ENCODE measurements at regions not wholly inside any gene's neighbourhood (a gene's known extent, or its start where the extent isn't known, plus 50 kb on each side); places are given as distances from the start of the nearest gene placed in this dataset.
"Not testable (repeated sequence)": the region's sequence is repeated elsewhere in the genome, so short reads cannot be mapped to it uniquely, and the experiment has no call there.

DNA sequence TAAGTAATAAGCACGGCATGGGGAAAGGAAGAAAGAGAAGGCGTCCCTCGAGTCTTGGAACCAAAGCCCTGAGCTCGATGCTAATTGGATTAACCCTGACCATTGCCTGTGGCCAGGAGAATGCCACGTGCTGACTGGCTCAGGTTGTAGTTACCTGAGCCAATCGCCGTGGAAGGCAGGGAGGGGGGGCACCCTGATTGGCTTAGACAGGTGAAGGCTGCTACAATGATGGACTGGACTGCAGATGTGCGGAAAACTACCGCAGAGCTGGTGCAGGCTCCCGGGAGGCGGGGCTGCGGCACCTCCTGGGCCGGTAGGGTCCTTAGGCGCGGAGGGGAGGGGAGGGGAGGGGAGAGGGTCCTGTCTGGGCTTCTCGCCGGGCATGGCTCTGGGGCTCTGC is 121.3 kb downstream of the TFAP2C start:
- Mint-ChIP-seq H3K4me3 (no peak overlapping the region), H3K9me3 (peaks cover 0 to 3% (median 0%) of the 10 kb centered on the region in 7 donors), H3K27me3 (peaks cover 10% of the 10 kb centered on the region), H3K4me1 (no peaks in the 10 kb centered on the region), H3K27ac (no peak overlapping the region), H3K36me3 (no peaks in the 10 kb centered on the region)
- Histone ChIP-seq H3K36me3 (ENCODE audit: control insufficient read depth, insufficient read depth, low read length) (no peaks in the 10 kb centered on the region), H3K9me3 (ENCODE audit: control insufficient read depth in 2 of 2, low read length in 2 of 2) (no peaks in the 10 kb centered on the region), H3K4me3 (ENCODE audit: low read depth, low read length) (no peak overlapping the region), H3K4me1 (ENCODE audit: control insufficient read depth, insufficient read depth, low read length, poor library complexity, severe bottlenecking) (no peaks in the 10 kb centered on the region), H3K27ac (ENCODE audit: insufficient read depth, low read length, poor library complexity, severe bottlenecking) (no peak overlapping the region), H3K27me3 (ENCODE audit: control insufficient read depth, insufficient read depth, low read length) (no peaks in the 10 kb centered on the region)
- no peak for DNase-seq
- ATAC-seq (ENCODE audit: low read depth in 2 of 2) = no peak

DNA sequence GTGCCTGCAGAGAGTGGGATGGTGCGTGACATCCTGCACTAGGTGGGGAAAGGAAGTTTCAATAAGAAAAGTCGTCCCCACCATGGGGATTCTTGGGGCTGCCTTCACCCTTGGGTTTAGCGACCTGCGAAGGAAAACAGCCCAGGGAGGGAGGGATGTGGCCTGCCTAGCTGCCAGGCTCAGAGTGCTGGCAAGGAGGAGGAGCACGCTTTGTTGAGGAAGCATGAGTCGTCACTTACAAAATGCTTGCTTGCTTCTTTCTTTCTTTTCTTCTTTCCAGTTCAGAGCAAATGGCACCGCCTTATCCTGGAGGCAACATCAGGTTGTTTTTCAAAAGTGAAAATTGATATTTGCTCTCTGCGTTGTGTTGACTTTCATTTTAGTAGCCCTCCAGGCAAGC is 123.2 kb downstream of the TFAP2C start:
- H3K27me3 Mint-ChIP-seq = peaks cover 10% of the 10 kb centered on the region
- H3K27me3 ChIP-seq (ENCODE audit: control insufficient read depth, insufficient read depth, low read length) = no peaks in the 10 kb centered on the region
- H3K27ac Mint-ChIP-seq = no peak overlapping the region
- H3K9me3 Mint-ChIP-seq = peaks cover 0 to 3% (median 0%) of the 10 kb centered on the region in 7 donors
- no peaks in the 10 kb centered on the region for H3K4me1 ChIP-seq (ENCODE audit: control insufficient read depth, insufficient read depth, low read length, poor library complexity, severe bottlenecking)
- ATAC-seq (ENCODE audit: low read depth in 2 of 2) (no peak), DNase-seq (no peak)
- no peaks in the 10 kb centered on the region for H3K9me3 ChIP-seq (ENCODE audit: control insufficient read depth in 2 of 2, low read length in 2 of 2)
- H3K4me3 Mint-ChIP-seq = no peak overlapping the region
- H3K36me3 ChIP-seq (ENCODE audit: control insufficient read depth, insufficient read depth, low read length) = no peaks in the 10 kb centered on the region
- H3K4me1 Mint-ChIP-seq = no peaks in the 10 kb centered on the region
- H3K4me3 ChIP-seq (ENCODE audit: low read depth, low read length) = no peak overlapping the region
- H3K27ac ChIP-seq (ENCODE audit: insufficient read depth, low read length, poor library complexity, severe bottlenecking) = no peak overlapping the region
- H3K36me3 Mint-ChIP-seq = no peaks in the 10 kb centered on the region

DNA sequence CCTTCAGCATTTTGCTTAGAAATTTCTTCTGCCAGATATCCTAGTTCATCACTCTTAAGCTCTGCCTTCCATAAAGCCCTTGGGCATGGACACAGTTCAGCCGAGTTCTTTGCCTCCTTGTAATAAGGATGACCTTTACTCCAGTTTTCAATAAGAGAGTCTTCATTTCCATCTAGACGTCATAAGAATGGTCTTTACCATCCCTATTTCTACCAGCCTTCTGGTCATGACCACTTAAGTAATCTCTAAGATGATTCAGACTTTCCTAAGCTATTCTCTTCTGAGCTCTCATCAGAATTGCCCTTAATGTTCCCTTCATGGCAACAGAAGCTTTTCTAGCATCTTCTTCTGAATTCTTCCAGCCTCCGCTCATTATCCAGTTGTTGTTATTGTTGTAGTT is 126.1 kb downstream of the TFAP2C start:
- Mint-ChIP-seq H3K4me1 (no peaks in the 10 kb centered on the region), H3K4me3 (no peak overlapping the region), H3K9me3 (peaks cover 0 to 7% (median 2%) of the 10 kb centered on the region in 7 donors), H3K27me3 (peaks cover 3% of the 10 kb centered on the region), H3K27ac (no peak overlapping the region), H3K36me3 (no peaks in the 10 kb centered on the region)
- no peaks in the 10 kb centered on the region for H3K36me3 ChIP-seq (ENCODE audit: control insufficient read depth, insufficient read depth, low read length)
- no peaks in the 10 kb centered on the region for H3K9me3 ChIP-seq (ENCODE audit: control insufficient read depth in 2 of 2, low read length in 2 of 2)
- no peaks in the 10 kb centered on the region for H3K4me1 ChIP-seq (ENCODE audit: control insufficient read depth, insufficient read depth, low read length, poor library complexity, severe bottlenecking)
- no peak overlapping the region for H3K4me3 ChIP-seq (ENCODE audit: low read depth, low read length)
- no peak overlapping the region for H3K27ac ChIP-seq (ENCODE audit: insufficient read depth, low read length, poor library complexity, severe bottlenecking)
- no peaks in the 10 kb centered on the region for H3K27me3 ChIP-seq (ENCODE audit: control insufficient read depth, insufficient read depth, low read length)
- DNase-seq (no peak), ATAC-seq (ENCODE audit: low read depth in 2 of 2) (no peak)

DNA sequence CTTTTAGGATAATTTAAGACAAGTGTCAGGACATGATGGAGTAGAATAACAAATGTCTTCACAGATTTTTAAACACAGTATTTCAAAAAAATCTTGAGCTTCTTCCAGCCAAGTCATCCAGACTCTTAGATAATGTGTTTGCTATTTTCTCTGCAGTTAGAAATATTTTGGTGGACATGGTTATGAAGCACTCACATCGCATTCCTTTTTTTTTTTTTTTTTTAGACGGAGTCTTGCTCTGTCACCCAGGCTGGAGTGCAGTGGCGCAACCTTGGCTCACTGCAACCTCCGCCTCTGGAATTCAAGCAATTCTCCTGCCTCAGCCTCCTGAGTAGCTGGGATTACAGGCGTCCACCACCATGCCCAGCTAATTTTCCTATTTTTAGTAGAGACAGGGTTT is 127.6 kb downstream of the TFAP2C start:
- not testable (repeated sequence) for H3K4me1 ChIP-seq (ENCODE audit: control insufficient read depth, insufficient read depth, low read length, poor library complexity, severe bottlenecking); H3K36me3 ChIP-seq (ENCODE audit: control insufficient read depth, insufficient read depth, low read length); DNase-seq; ATAC-seq (ENCODE audit: low read depth in 2 of 2); H3K27ac ChIP-seq (ENCODE audit: insufficient read depth, low read length, poor library complexity, severe bottlenecking); H3K27me3 Mint-ChIP-seq; H3K4me3 Mint-ChIP-seq; H3K4me1 Mint-ChIP-seq; H3K4me3 ChIP-seq (ENCODE audit: low read depth, low read length); H3K9me3 Mint-ChIP-seq; H3K27ac Mint-ChIP-seq; H3K36me3 Mint-ChIP-seq; H3K9me3 ChIP-seq (ENCODE audit: control insufficient read depth in 2 of 2, low read length in 2 of 2); H3K27me3 ChIP-seq (ENCODE audit: control insufficient read depth, insufficient read depth, low read length)

DNA sequence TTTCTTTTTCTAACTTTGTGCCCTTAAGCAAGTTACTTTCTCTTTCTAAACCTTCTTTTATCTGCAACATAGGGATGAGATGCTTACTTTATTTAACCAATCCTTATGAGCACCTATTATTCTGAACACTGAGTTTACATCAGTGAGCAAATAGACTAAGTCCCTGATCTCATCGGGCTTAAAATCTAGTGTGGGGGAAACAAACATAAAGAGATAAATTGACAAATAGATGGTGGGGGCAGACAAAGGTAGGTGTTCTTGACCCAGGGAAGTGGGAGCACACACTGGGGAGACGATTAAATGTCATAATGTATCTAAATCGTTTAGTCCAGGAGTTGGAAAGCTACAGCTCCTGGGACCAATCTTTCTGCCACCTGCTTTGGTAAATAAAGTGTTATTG is 129.6 kb downstream of the TFAP2C start:
- no peaks in the 10 kb centered on the region for H3K27me3 Mint-ChIP-seq
- Histone ChIP-seq H3K4me3 (ENCODE audit: low read depth, low read length) (no peak overlapping the region), H3K36me3 (ENCODE audit: control insufficient read depth, insufficient read depth, low read length) (no peaks in the 10 kb centered on the region), H3K9me3 (ENCODE audit: control insufficient read depth in 2 of 2, low read length in 2 of 2) (peaks cover 0 to 2% of the 10 kb centered on the region in 2 experiments), H3K27me3 (ENCODE audit: control insufficient read depth, insufficient read depth, low read length) (no peaks in the 10 kb centered on the region), H3K4me1 (ENCODE audit: control insufficient read depth, insufficient read depth, low read length, poor library complexity, severe bottlenecking) (no peaks in the 10 kb centered on the region), H3K27ac (ENCODE audit: insufficient read depth, low read length, poor library complexity, severe bottlenecking) (no peak overlapping the region)
- no peak overlapping the region for H3K4me3 Mint-ChIP-seq
- H3K36me3 Mint-ChIP-seq = no peaks in the 10 kb centered on the region
- DNase-seq = no peak
- ATAC-seq (ENCODE audit: low read depth in 2 of 2) = no peak
- H3K9me3 Mint-ChIP-seq = peaks cover 0 to 7% (median 2%) of the 10 kb centered on the region in 7 donors
- H3K4me1 Mint-ChIP-seq = no peaks in the 10 kb centered on the region
- no peak overlapping the region for H3K27ac Mint-ChIP-seq

DNA sequence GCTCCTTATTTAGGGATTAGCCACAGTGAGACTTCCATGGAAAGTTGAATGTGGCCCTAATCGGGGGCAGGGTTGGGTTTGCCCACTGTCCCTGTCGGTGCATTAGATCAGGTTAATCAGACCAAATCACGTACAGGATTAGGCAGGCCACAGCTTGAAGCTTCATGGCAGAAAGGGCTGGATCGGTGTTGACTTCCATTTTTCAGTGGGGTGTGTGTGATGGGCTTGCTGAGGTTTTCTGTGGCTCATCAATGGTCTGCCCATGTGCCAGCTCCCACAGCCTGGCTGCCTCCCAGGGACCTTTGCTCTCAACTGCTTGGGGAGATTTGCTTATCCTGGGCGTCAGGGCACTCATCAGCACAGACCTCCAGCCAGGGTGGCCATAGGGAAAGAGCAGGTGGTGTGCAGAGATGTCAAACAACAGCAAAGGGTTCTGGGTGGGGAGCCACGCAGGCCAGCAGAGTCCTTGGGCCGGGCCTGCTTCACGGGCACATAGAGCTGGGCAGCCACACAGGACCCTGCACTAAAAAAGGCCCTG is 130.7 kb downstream of the TFAP2C start:
- H3K4me3 ChIP-seq (ENCODE audit: low read depth, low read length) = no peak overlapping the region
- ATAC-seq (ENCODE audit: low read depth in 2 of 2) (no peak), DNase-seq (no peak)
- no peak overlapping the region for H3K27ac ChIP-seq (ENCODE audit: insufficient read depth, low read length, poor library complexity, severe bottlenecking)
- H3K36me3 ChIP-seq (ENCODE audit: control insufficient read depth, insufficient read depth, low read length) = no peaks in the 10 kb centered on the region
- no peaks in the 10 kb centered on the region for H3K4me1 ChIP-seq (ENCODE audit: control insufficient read depth, insufficient read depth, low read length, poor library complexity, severe bottlenecking)
- Mint-ChIP-seq H3K9me3 (peaks cover 0 to 7% (median 2%) of the 10 kb centered on the region in 7 donors), H3K27ac (no peak overlapping the region), H3K27me3 (no peaks in the 10 kb centered on the region), H3K4me1 (no peaks in the 10 kb centered on the region), H3K36me3 (no peaks in the 10 kb centered on the region), H3K4me3 (no peak overlapping the region)
- H3K9me3 ChIP-seq (ENCODE audit: control insufficient read depth in 2 of 2, low read length in 2 of 2) = peaks cover 0 to 2% of the 10 kb centered on the region in 2 experiments
- no peaks in the 10 kb centered on the region for H3K27me3 ChIP-seq (ENCODE audit: control insufficient read depth, insufficient read depth, low read length)

DNA sequence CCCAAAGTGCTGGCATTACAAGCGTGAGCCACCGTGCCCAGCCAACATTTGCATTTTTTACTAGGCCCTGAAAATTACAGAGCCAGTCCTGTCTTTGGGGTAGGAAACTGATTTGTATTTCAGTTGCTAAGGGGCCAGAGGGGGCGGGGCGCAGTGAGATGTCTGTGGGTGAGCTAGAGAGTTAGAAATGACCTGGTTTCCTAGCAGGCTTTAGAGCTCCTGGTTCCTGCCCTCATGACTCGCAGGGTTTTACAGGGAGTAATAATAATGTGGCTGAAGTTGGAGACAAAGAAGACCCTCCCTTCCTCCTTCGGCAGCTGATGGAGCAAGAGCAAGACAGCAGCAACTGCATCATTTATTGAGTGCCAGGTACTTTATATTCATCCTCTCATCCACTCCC is 131.5 kb downstream of the TFAP2C start:
- peaks cover 0 to 2% of the 10 kb centered on the region in 2 experiments for H3K9me3 ChIP-seq (ENCODE audit: control insufficient read depth in 2 of 2, low read length in 2 of 2)
- H3K4me1 ChIP-seq (ENCODE audit: control insufficient read depth, insufficient read depth, low read length, poor library complexity, severe bottlenecking) = no peaks in the 10 kb centered on the region
- H3K4me3 ChIP-seq (ENCODE audit: low read depth, low read length) = no peak overlapping the region
- no peaks in the 10 kb centered on the region for H3K36me3 ChIP-seq (ENCODE audit: control insufficient read depth, insufficient read depth, low read length)
- no peak for DNase-seq
- Mint-ChIP-seq H3K4me3 (no peak overlapping the region), H3K4me1 (no peaks in the 10 kb centered on the region), H3K27me3 (no peaks in the 10 kb centered on the region), H3K36me3 (no peaks in the 10 kb centered on the region), H3K9me3 (peaks cover 0 to 7% (median 0%) of the 10 kb centered on the region in 7 donors), H3K27ac (no peak overlapping the region)
- no peak overlapping the region for H3K27ac ChIP-seq (ENCODE audit: insufficient read depth, low read length, poor library complexity, severe bottlenecking)
- no peak for ATAC-seq (ENCODE audit: low read depth in 2 of 2)
- H3K27me3 ChIP-seq (ENCODE audit: control insufficient read depth, insufficient read depth, low read length) = no peaks in the 10 kb centered on the region

DNA sequence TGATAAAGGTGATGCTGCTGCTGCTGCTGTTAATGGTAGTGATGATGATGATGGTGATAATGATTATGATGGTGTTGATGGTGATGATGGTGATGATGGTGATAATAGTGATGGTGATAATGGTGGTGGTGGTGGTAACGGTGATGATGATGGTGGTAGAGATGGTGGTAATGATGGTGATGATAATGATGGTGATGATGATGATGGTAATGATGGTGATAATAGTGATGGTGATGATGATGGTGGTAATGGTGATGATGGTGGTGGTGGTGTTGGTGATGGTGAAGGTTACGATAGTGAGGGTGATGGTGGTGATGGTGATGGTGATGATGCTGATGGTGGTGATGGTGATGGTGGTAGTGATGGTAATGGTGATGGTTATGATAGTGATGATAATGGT is 132.3 kb downstream of the TFAP2C start:
- Mint-ChIP-seq H3K27ac (no peak overlapping the region), H3K4me3 (no peak overlapping the region), H3K27me3 (no peaks in the 10 kb centered on the region), H3K4me1 (no peaks in the 10 kb centered on the region), H3K9me3 (peaks cover 0 to 7% (median 0%) of the 10 kb centered on the region in 7 donors), H3K36me3 (no peaks in the 10 kb centered on the region)
- no peak overlapping the region for H3K4me3 ChIP-seq (ENCODE audit: low read depth, low read length)
- ATAC-seq (ENCODE audit: low read depth in 2 of 2) (no peak), DNase-seq (no peak)
- H3K4me1 ChIP-seq (ENCODE audit: control insufficient read depth, insufficient read depth, low read length, poor library complexity, severe bottlenecking) = no peaks in the 10 kb centered on the region
- H3K36me3 ChIP-seq (ENCODE audit: control insufficient read depth, insufficient read depth, low read length) = no peaks in the 10 kb centered on the region
- no peak overlapping the region for H3K27ac ChIP-seq (ENCODE audit: insufficient read depth, low read length, poor library complexity, severe bottlenecking)
- peaks cover 0 to 2% of the 10 kb centered on the region in 2 experiments for H3K9me3 ChIP-seq (ENCODE audit: control insufficient read depth in 2 of 2, low read length in 2 of 2)
- no peaks in the 10 kb centered on the region for H3K27me3 ChIP-seq (ENCODE audit: control insufficient read depth, insufficient read depth, low read length)
